ENCODE measurements at regions not wholly inside any gene's neighbourhood (a gene's known extent, or its start where the extent isn't known, plus 50 kb on each side); places are given as distances from the start of the nearest gene placed in this dataset.

- DNase-seq, result no peak
- Histone ChIP-seq H2BK20ac (ENCODE audit: low read depth, low read length) (no peak overlapping the region), H3K23ac (ENCODE audit: low read depth, low read length) (no peak overlapping the region), H3K4me2 (ENCODE audit: low read depth, low read length) (no peak overlapping the region), H3K9ac (ENCODE audit: low read depth, low read length) (no peak overlapping the region), H3K18ac (ENCODE audit: low read depth, low read length) (no peak overlapping the region), H2BK15ac (ENCODE audit: low read depth, low read length) (no peak overlapping the region), H3K4me3 (ENCODE audit: insufficient read depth, low read depth, low read length) (no peak overlapping the region), H3K9me1 (ENCODE audit: insufficient read depth, low read length) (no peaks in the 10 kb centered on the region), H3K36me3 (ENCODE audit: control insufficient read depth, insufficient read depth, low read length) (no peaks in the 10 kb centered on the region), H4K8ac (ENCODE audit: low read depth in 2 of 2, low read length in 2 of 2) (no peak overlapping the region), H2AK5ac (ENCODE audit: low read depth, low read length) (no peak overlapping the region), H3K4ac (ENCODE audit: low read depth, low read length) (no peak overlapping the region), H3K9me3 (ENCODE audit: control insufficient read depth, insufficient read depth, low read length) (no peaks in the 10 kb centered on the region), H3K27ac (ENCODE audit: insufficient read depth, low read length) (no peak overlapping the region), H3K79me1 (ENCODE audit: low read depth in 1 of 2, low read length in 2 of 2) (no peaks in the 10 kb centered on the region), H2BK120ac (ENCODE audit: low read depth, low read length) (no peak overlapping the region), H2AFZ (replicated peaks; ENCODE audit: low read length, poor library complexity) (no peak overlapping the region), H2BK5ac (ENCODE audit: low read depth, low read length, poor library complexity, severe bottlenecking) (no peak overlapping the region), H4K20me1 (ENCODE audit: insufficient read depth, low read length) (no peaks in the 10 kb centered on the region), H3K4me1 (ENCODE audit: control insufficient read depth, insufficient read depth, low read length) (no peaks in the 10 kb centered on the region; the same call in 1 of the 2 replicates), H3K14ac (replicated peaks; ENCODE audit: low read depth, low read length) (no peak overlapping the region), H4K5ac (ENCODE audit: low read depth, low read length) (no peak overlapping the region), H4K91ac (ENCODE audit: insufficient read depth, low read depth, low read length) (no peak overlapping the region), H3K27me3 (ENCODE audit: control insufficient read depth, insufficient read depth, low read length) (0 out of 2 replicates have a peak, but pooled peaks cover 3% of the 10 kb centered on the region), H3K56ac (ENCODE audit: extremely low read depth, insufficient read depth, low read length) (no peak overlapping the region), H2AK9ac (replicated peaks; ENCODE audit: low read depth, low read length, poor library complexity) (no peak overlapping the region)
- in situ Hi-C loops (cut with MboI; ENCODE audit: low sequenced_read_pairs) (no loop called here), dilution Hi-C loops (cut with HindIII; ENCODE audit: low sequenced_read_pairs, unreplicated experiment) (no loop called here), intact Hi-C loops (cut with micrococcal nuclease) (no loop called here)
- ChIA-PET CTCF (no interaction called here), POLR2A (ENCODE audit: unreplicated experiment) (no interaction called here)
- WGBS, 2 experiments (ENCODE audit: extremely low coverage in 2 of 2, insufficient read length in 1 of 2), result no CpG with 5 or more reads among the region's 3 CpGs
- no peak for TF ChIP-seq CTCF (conservative IDR thresholded peaks at IDR 0.05; ENCODE audit: low read depth, low read length)
- TF ChIP-seq, protein P1, sequence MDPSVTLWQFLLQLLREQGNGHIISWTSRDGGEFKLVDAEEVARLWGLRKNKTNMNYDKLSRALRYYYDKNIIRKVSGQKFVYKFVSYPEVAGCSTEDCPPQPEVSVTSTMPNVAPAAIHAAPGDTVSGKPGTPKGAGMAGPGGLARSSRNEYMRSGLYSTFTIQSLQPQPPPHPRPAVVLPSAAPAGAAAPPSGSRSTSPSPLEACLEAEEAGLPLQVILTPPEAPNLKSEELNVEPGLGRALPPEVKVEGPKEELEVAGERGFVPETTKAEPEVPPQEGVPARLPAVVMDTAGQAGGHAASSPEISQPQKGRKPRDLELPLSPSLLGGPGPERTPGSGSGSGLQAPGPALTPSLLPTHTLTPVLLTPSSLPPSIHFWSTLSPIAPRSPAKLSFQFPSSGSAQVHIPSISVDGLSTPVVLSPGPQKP (IDR thresholded peaks at IDR 0.05; ENCODE audit: borderline replicate concordance, low read depth, low read length), result no peak
- TF ChIP-seq RFX5 (IDR thresholded peaks at IDR 0.05; ENCODE audit: low read depth, low read length), result no peak
- no peak for TF ChIP-seq RCOR1 (IDR thresholded peaks at IDR 0.05; ENCODE audit: insufficient replicate concordance, low read length)
- TF ChIP-seq CHD1 (IDR thresholded peaks at IDR 0.05; ENCODE audit: low read depth, low read length), result no peak
- ATAC-seq (ENCODE audit: low read depth), result no peak
- BruUV-seq (replicated peaks), result no TSS peak
These were observed 234.8 kb upstream of the TMEM161B start for GRCh38 chr5:88503406-88503805.

All from IMR-90 (cell line).